Caco-2 (cell line): ENCODE measurements at regions not wholly inside any gene's neighbourhood (a gene's known extent, or its start where the extent isn't known, plus 50 kb on each side); places are given as distances from the start of the nearest gene placed in this dataset.
"Not testable (repeated sequence)": the region's sequence is repeated elsewhere in the genome, so short reads cannot be mapped to it uniquely, and the experiment has no call there.

ENCODE experiments used
- BruUV-seq: library from RNA; stranded (reverse); fragments of 400-500 nt; replicated peaks from 2 replicates; lab custom pipeline; 2021; lab: Mats Ljungman, UMichigan
- CTCF ChIA-PET: fragments of 300-600 bp; sonication (Branson Sonifier 250); formaldehyde crosslinking; loops from one replicate; lab custom pipeline; 2022; ENCODE audit warnings: antibody characterized with exemption; lab: Charles Lee
- POLR2A ChIA-PET: fragments of 300-600 bp; sonication (Branson Sonifier 250); formaldehyde crosslinking; loops from one replicate; lab custom pipeline; 2022; ENCODE audit warnings: antibody characterized with exemption; lab: Charles Lee
- DNase-seq, 2 experiments: peaks; one replicate each; pipeline versions ENCODE4 v3.0.0 to v3.0.0-alpha.2; 2020 to 2022
- H3K27me3 ChIP-seq: replicated peaks from 2 replicates; pipeline ENCODE4 v1.6.0; 2011; ENCODE audit warnings: low read length; ENCODE audit not compliant: control insufficient read depth, insufficient read depth
- H3K36me3 ChIP-seq: 2 replicates; pipeline ENCODE4 v1.5.1; 2011; ENCODE audit warnings: low read length; ENCODE audit not compliant: control insufficient read depth, insufficient read depth
- H3K4me1 ChIP-seq: fragments of 250-450 bp; sonication (Bioruptor Pico); 2 replicates; pipeline ENCODE4 v1.5.1; 2020; ENCODE audit warnings: mild to moderate bottlenecking
- H3K4me3 ChIP-seq: 2 replicates; pipeline ENCODE4 v1.5.1; 2011; ENCODE audit warnings: low read depth, mild to moderate bottlenecking, control low read depth, low read length
- H3K9me3 ChIP-seq: fragments of 250-450 bp; sonication (Bioruptor Pico); 2 replicates; pipeline ENCODE4 v1.5.1; 2020; ENCODE audit warnings: mild to moderate bottlenecking, moderate library complexity
- H3K27ac Mint-ChIP-seq: one replicate; pipeline ENCODE4 v1.8.0; 2022; ENCODE audit warnings: mixed read lengths; ENCODE audit not compliant: unreplicated experiment
- H3K27me3 Mint-ChIP-seq: one replicate; pipeline ENCODE4 v1.8.0; 2022; ENCODE audit warnings: mixed read lengths; ENCODE audit not compliant: insufficient read depth, unreplicated experiment
- H3K36me3 Mint-ChIP-seq: one replicate; pipeline ENCODE4 v1.8.0; 2022; ENCODE audit warnings: mild to moderate bottlenecking, mixed read lengths; ENCODE audit not compliant: insufficient read depth, unreplicated experiment
- H3K4me1 Mint-ChIP-seq: one replicate; pipeline ENCODE4 v1.8.0; 2022; ENCODE audit warnings: low read depth, mixed read lengths; ENCODE audit not compliant: unreplicated experiment
- H3K4me3 Mint-ChIP-seq: one replicate; pipeline ENCODE4 v1.8.0; 2022; ENCODE audit warnings: mild to moderate bottlenecking, moderate library complexity, mixed read lengths; ENCODE audit not compliant: unreplicated experiment
- H3K9me3 Mint-ChIP-seq: one replicate; pipeline ENCODE4 v1.8.0; 2022; ENCODE audit warnings: mixed read lengths; ENCODE audit not compliant: unreplicated experiment
- CTCF ChIP-seq, 2 experiments: fragments of 200-600 bp in 1 of 2; IDR thresholded peaks; 1 replicate in 1 of 2; 2 replicates in 1 of 2; pipeline versions ENCODE4 v1.5.1 to v1.8.0; 2011 to 2022; ENCODE audit warnings: antibody characterized with exemption in 1 of 2, control low read depth in 1 of 2, inconsistent platforms in 1 of 2, low read depth in 1 of 2, low read length in 1 of 2, mild to moderate bottlenecking in 1 of 2, moderate library complexity in 1 of 2; ENCODE audit not compliant: insufficient read depth in 1 of 2, severe bottlenecking in 1 of 2, unreplicated experiment in 1 of 2
- intact Hi-C: fragments of 100-400 bp; cut with micrococcal nuclease; formaldehyde crosslinking; loops from one replicate; pipeline ENCODE4 v1.10.0; 2022; ENCODE audit not compliant: unreplicated experiment

GRCh38 chrX:11010476-11010875, 100.7 kb upstream of the HCCS start:
- H3K27me3 ChIP-seq, result no peaks in the 10 kb centered on the region
- POLR2A ChIA-PET, result interaction anchor here (0.6 kb wide), 1 partner anchor 18 kb away, joined by 5 read pairs; no protein-coding TSS in a partner anchor
- no peak for TF ChIP-seq CTCF (IDR thresholded peaks at IDR 0.05; ENCODE audit: insufficient read depth in 1 of 2, low read depth in 1 of 2, low read length in 1 of 2, severe bottlenecking in 1 of 2, unreplicated experiment in 1 of 2)
- H3K36me3 Mint-ChIP-seq, result peaks cover 11% of the 10 kb centered on the region
- peaks cover 13% of the 10 kb centered on the region for H3K4me1 Mint-ChIP-seq
- no TSS peak for BruUV-seq
- no peak overlapping the region for H3K4me3 ChIP-seq
- DNase-seq, result no peak
- H3K27ac Mint-ChIP-seq, result no peak overlapping the region
- intact Hi-C loops, result no loop called here
- no peaks in the 10 kb centered on the region for H3K27me3 Mint-ChIP-seq
- CTCF ChIA-PET, result no interaction called here
- 0 out of 2 replicates have a peak, but pooled peaks cover 3% of the 10 kb centered on the region for H3K4me1 ChIP-seq
- H3K36me3 ChIP-seq, result no peaks in the 10 kb centered on the region
- H3K9me3 Mint-ChIP-seq, result peaks cover 30% of the 10 kb centered on the region
- H3K4me3 Mint-ChIP-seq, result no peak overlapping the region
- no peaks in the 10 kb centered on the region for H3K9me3 ChIP-seq

- H3K4me1 Mint-ChIP-seq, result no peaks in the 10 kb centered on the region
- H3K27me3 ChIP-seq, result no peaks in the 10 kb centered on the region
- no peaks in the 10 kb centered on the region for H3K27me3 Mint-ChIP-seq
- POLR2A ChIA-PET, result no interaction called here
- no peaks in the 10 kb centered on the region for H3K36me3 ChIP-seq
- no peak overlapping the region for H3K4me3 ChIP-seq
- CTCF ChIA-PET, result no interaction called here
- H3K9me3 ChIP-seq, result no peaks in the 10 kb centered on the region
- no peak overlapping the region for H3K27ac Mint-ChIP-seq
- peaks cover 7% of the 10 kb centered on the region for H3K9me3 Mint-ChIP-seq
- DNase-seq, result no peak
- no peaks in the 10 kb centered on the region for H3K4me1 ChIP-seq
- no TSS peak for BruUV-seq
- TF ChIP-seq CTCF (IDR thresholded peaks at IDR 0.05; ENCODE audit: insufficient read depth in 1 of 2, low read depth in 1 of 2, low read length in 1 of 2, severe bottlenecking in 1 of 2, unreplicated experiment in 1 of 2), result no peak
- intact Hi-C loops, result no loop called here
- H3K4me3 Mint-ChIP-seq, result no peak overlapping the region
- no peaks in the 10 kb centered on the region for H3K36me3 Mint-ChIP-seq
These were observed 94.4 kb upstream of the HCCS start for GRCh38 chrX:11016728-11017127.

- H3K9me3 ChIP-seq, H3K4me3 Mint-ChIP-seq, BruUV-seq, DNase-seq, H3K36me3 ChIP-seq, H3K27me3 ChIP-seq, intact Hi-C loops, H3K9me3 Mint-ChIP-seq, H3K4me1 Mint-ChIP-seq, POLR2A ChIA-PET, H3K4me1 ChIP-seq, H3K4me3 ChIP-seq, H3K36me3 Mint-ChIP-seq, CTCF ChIA-PET, H3K27ac Mint-ChIP-seq, H3K27me3 Mint-ChIP-seq: not testable (repeated sequence)
These were observed 88.5 kb upstream of the HCCS start for GRCh38 chrX:11022588-11022987.

GRCh38 chrX:11039926-11040325, 71.2 kb upstream of the HCCS start:
- Mint-ChIP-seq H3K4me1 (no peaks in the 10 kb centered on the region), H3K4me3 (no peak overlapping the region), H3K27ac (peak overlapping the region; percentile 35), H3K27me3 (no peaks in the 10 kb centered on the region), H3K9me3 (no peaks in the 10 kb centered on the region), H3K36me3 (peaks cover 6% of the 10 kb centered on the region)
- ChIA-PET POLR2A (no interaction called here), CTCF (no interaction called here)
- Histone ChIP-seq H3K36me3 (no peaks in the 10 kb centered on the region), H3K4me1 (no peaks in the 10 kb centered on the region; the same call in 1 of the 2 replicates), H3K4me3 (no peak overlapping the region), H3K9me3 (no peaks in the 10 kb centered on the region), H3K27me3 (no peaks in the 10 kb centered on the region)
- intact Hi-C loops, result loop anchor here (5.0 to 10.0 kb wide), 2 partner anchors 45 to 208 kb away; no protein-coding TSS in a partner anchor
- no peak for DNase-seq
- no peak for TF ChIP-seq CTCF (IDR thresholded peaks at IDR 0.05; ENCODE audit: insufficient read depth in 1 of 2, low read depth in 1 of 2, low read length in 1 of 2, severe bottlenecking in 1 of 2, unreplicated experiment in 1 of 2)
- no TSS peak for BruUV-seq
